ENCODE measurements at regions not wholly inside any gene's neighbourhood (a gene's known extent, or its start where the extent isn't known, plus 50 kb on each side); places are given as distances from the start of the nearest gene placed in this dataset.

GRCh38 chr6:106870069-106870468 is 104.5 kb downstream of the CD24 start:
- H3K27ac ChIP-seq: no peak overlapping the region

GRCh38 chr6:106869203-106869602 is 105.3 kb downstream of the CD24 start:
- ATAC-seq (ENCODE audit: insufficient number of reproducible peaks, low FRiP score, low read depth): no peak
- Histone ChIP-seq H3K4me3 (no peak overlapping the region), H3K27ac (no peak overlapping the region), H3K27me3 (replicated peaks; ENCODE audit: insufficient read depth) (no peaks in the 10 kb centered on the region), H3K9me3 (no peaks in the 10 kb centered on the region), H3K4me1 (ENCODE audit: control insufficient read depth in 1 of 2, low read depth in 2 of 2) (no peaks in the 10 kb centered on the region), H3K36me3 (no peaks in the 10 kb centered on the region)
- DNase-seq (ENCODE audit: low spot score): no peak
- TF ChIP-seq, protein P1, sequence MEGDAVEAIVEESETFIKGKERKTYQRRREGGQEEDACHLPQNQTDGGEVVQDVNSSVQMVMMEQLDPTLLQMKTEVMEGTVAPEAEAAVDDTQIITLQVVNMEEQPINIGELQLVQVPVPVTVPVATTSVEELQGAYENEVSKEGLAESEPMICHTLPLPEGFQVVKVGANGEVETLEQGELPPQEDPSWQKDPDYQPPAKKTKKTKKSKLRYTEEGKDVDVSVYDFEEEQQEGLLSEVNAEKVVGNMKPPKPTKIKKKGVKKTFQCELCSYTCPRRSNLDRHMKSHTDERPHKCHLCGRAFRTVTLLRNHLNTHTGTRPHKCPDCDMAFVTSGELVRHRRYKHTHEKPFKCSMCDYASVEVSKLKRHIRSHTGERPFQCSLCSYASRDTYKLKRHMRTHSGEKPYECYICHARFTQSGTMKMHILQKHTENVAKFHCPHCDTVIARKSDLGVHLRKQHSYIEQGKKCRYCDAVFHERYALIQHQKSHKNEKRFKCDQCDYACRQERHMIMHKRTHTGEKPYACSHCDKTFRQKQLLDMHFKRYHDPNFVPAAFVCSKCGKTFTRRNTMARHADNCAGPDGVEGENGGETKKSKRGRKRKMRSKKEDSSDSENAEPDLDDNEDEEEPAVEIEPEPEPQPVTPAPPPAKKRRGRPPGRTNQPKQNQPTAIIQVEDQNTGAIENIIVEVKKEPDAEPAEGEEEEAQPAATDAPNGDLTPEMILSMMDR (IDR thresholded peaks at IDR 0.05): no peak

More at GRCh38 chr6:106870069-106870468, 104.5 kb downstream of the CD24 start:
- ATAC-seq (ENCODE audit: insufficient number of reproducible peaks, low FRiP score, low read depth) (no peak), DNase-seq (ENCODE audit: low spot score) (no peak)
- no peaks in the 10 kb centered on the region for H3K27me3 ChIP-seq (replicated peaks; ENCODE audit: insufficient read depth)
- no peaks in the 10 kb centered on the region for H3K9me3 ChIP-seq
- no peaks in the 10 kb centered on the region for H3K36me3 ChIP-seq
- H3K4me1 ChIP-seq (ENCODE audit: control insufficient read depth in 1 of 2, low read depth in 2 of 2): no peaks in the 10 kb centered on the region
- H3K4me3 ChIP-seq: no peak overlapping the region
- TF ChIP-seq, protein P1 (IDR thresholded peaks at IDR 0.05): no peak

GRCh38 chr6:106866875-106867658 is 107.5 kb downstream of the CD24 start:
- H3K4me3 ChIP-seq: no peak overlapping the region
- H3K36me3 ChIP-seq: no peaks in the 10 kb centered on the region
- DNase-seq (ENCODE audit: low spot score): no peak
- H3K9me3 ChIP-seq: no peaks in the 10 kb centered on the region
- H3K27me3 ChIP-seq (replicated peaks; ENCODE audit: insufficient read depth): no peaks in the 10 kb centered on the region
- no peak for ATAC-seq (ENCODE audit: insufficient number of reproducible peaks, low FRiP score, low read depth)
- no peaks in the 10 kb centered on the region for H3K4me1 ChIP-seq (ENCODE audit: control insufficient read depth in 1 of 2, low read depth in 2 of 2)
- TF ChIP-seq, protein P1 (IDR thresholded peaks at IDR 0.05): no peak
- no peak overlapping the region for H3K27ac ChIP-seq

- H3K27me3 ChIP-seq (replicated peaks; ENCODE audit: insufficient read depth): no peaks in the 10 kb centered on the region
- ATAC-seq (ENCODE audit: insufficient number of reproducible peaks, low FRiP score, low read depth) (no peak), DNase-seq (ENCODE audit: low spot score) (no peak)
- no peaks in the 10 kb centered on the region for H3K9me3 ChIP-seq
- TF ChIP-seq, protein P1 (IDR thresholded peaks at IDR 0.05): no peak
- H3K36me3 ChIP-seq: no peaks in the 10 kb centered on the region
- no peaks in the 10 kb centered on the region for H3K4me1 ChIP-seq (ENCODE audit: control insufficient read depth in 1 of 2, low read depth in 2 of 2)
- H3K27ac ChIP-seq: no peak overlapping the region
- H3K4me3 ChIP-seq: no peak overlapping the region
Measured at GRCh38 chr6:106862858-106863257, 111.7 kb downstream of the CD24 start.

DNA sequence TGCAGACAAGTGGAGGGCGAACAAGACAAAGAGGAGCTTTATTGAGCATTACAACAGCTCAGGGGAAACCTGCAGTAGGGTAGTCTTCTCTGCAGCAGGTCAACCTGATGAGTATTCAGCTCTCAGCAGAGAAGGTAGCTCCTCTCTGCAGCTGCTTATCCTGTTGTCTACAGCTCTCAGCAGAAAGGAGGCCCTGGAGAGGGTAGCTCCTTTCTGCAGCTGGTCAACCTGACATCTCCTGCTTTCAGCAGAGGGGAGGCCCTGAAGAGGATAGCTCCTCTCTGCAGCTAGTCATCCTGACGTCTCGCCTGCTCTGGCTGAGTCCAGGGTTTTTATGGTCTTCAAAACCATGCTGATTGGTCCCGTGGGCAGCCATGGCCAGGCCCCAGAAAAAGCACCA is 113.6 kb downstream of the CD24 start:
- no peaks in the 10 kb centered on the region for H3K4me1 ChIP-seq (ENCODE audit: control insufficient read depth in 1 of 2, low read depth in 2 of 2)
- no peak for DNase-seq (ENCODE audit: low spot score)
- H3K27me3 ChIP-seq (replicated peaks; ENCODE audit: insufficient read depth): no peaks in the 10 kb centered on the region
- H3K9me3 ChIP-seq: no peaks in the 10 kb centered on the region
- no peaks in the 10 kb centered on the region for H3K36me3 ChIP-seq
- no peak overlapping the region for H3K27ac ChIP-seq
- TF ChIP-seq, protein P1 (IDR thresholded peaks at IDR 0.05): no peak
- H3K4me3 ChIP-seq: no peak overlapping the region
- ATAC-seq (ENCODE audit: insufficient number of reproducible peaks, low FRiP score, low read depth): no peak
